ENCODE measurements at regions not wholly inside any gene's neighbourhood (a gene's known extent, or its start where the extent isn't known, plus 50 kb on each side); places are given as distances from the start of the nearest gene placed in this dataset.

DNA sequence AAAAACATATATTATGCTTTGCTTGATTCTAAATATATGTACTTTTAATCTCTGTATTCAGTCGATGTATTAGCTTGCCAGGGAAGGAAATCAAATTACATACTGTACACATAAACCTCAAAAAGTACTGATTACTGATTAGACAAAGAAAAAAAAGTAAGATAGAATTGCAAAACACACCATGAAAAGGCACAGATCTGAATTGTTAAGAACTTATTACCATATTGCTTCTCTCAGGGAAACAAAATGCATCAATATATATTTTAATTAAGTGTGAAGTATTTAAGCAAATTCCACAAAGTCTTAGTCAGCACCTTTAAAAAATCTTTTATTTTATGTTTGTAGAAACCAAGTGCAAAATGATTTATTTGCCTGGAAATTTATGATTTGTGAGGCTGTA is 309.3 kb downstream of the RNF144A start:
- no peak for DNase-seq (ENCODE audit: extremely low read depth, insufficient read length)
- no peaks in the 10 kb centered on the region for H3K36me3 ChIP-seq (ENCODE audit: control insufficient read depth, insufficient read depth, low read length)
- no peak overlapping the region for H3K4me3 ChIP-seq (replicated peaks; ENCODE audit: low read depth, low read length)
- TF ChIP-seq, protein P1, sequence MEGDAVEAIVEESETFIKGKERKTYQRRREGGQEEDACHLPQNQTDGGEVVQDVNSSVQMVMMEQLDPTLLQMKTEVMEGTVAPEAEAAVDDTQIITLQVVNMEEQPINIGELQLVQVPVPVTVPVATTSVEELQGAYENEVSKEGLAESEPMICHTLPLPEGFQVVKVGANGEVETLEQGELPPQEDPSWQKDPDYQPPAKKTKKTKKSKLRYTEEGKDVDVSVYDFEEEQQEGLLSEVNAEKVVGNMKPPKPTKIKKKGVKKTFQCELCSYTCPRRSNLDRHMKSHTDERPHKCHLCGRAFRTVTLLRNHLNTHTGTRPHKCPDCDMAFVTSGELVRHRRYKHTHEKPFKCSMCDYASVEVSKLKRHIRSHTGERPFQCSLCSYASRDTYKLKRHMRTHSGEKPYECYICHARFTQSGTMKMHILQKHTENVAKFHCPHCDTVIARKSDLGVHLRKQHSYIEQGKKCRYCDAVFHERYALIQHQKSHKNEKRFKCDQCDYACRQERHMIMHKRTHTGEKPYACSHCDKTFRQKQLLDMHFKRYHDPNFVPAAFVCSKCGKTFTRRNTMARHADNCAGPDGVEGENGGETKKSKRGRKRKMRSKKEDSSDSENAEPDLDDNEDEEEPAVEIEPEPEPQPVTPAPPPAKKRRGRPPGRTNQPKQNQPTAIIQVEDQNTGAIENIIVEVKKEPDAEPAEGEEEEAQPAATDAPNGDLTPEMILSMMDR (IDR thresholded peaks at IDR 0.05; ENCODE audit: insufficient read depth, low read length, poor library complexity, severe bottlenecking): no peak
- H3K27me3 ChIP-seq (replicated peaks; ENCODE audit: control insufficient read depth, insufficient read depth, low read length): no peaks in the 10 kb centered on the region; the same call in 1 of the 2 replicates

DNA sequence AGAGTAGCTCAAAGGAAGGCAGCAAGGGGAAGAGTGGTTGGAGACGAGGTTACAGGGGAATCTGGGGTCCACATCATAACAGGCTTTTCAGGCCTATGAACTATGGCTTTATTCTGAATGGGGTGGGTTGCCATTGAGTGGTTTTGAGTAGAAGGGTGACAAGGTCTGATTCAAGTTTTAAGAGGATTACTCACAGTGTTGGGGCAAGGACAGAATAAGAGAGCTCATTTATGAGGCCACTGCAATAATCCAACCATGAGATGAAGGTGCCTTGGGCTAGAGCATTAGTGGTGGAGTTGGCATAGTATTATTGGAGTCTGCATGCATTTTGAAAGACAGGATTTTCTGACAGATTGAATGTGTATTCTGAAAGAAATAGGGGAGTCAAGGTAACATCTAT is 315.9 kb downstream of the RNF144A start:
- H3K4me3 ChIP-seq (replicated peaks; ENCODE audit: low read depth, low read length): no peak overlapping the region
- TF ChIP-seq, protein P1 (IDR thresholded peaks at IDR 0.05; ENCODE audit: insufficient read depth, low read length, poor library complexity, severe bottlenecking): no peak
- H3K27me3 ChIP-seq (replicated peaks; ENCODE audit: control insufficient read depth, insufficient read depth, low read length): no peaks in the 10 kb centered on the region; the same call in 1 of the 2 replicates
- H3K36me3 ChIP-seq (ENCODE audit: control insufficient read depth, insufficient read depth, low read length): no peaks in the 10 kb centered on the region
- no peak for DNase-seq (ENCODE audit: extremely low read depth, insufficient read length)

DNA sequence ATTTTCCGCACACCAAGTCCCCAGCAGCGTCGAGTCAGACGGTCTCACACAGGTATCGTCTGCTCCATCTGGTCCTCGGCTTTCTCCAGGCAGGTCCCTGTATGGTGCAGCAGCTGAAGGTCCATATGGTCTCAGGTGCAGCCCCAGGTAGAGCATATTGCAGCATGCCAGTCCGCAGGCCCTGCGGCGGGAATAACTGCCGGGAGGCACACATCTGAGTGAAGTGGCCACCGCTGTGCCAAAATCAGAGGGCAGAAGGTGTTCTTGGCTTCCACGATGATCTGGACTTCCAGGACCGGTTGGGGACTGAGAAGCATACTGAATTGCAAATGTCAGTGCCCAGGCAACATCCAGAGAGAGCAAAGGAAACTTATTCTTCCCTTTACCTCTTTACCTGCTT is 320.3 kb downstream of the RNF144A start:
- no peak overlapping the region for H3K4me3 ChIP-seq (replicated peaks; ENCODE audit: low read depth, low read length)
- DNase-seq (ENCODE audit: extremely low read depth, insufficient read length): no peak
- TF ChIP-seq, protein P1 (IDR thresholded peaks at IDR 0.05; ENCODE audit: insufficient read depth, low read length, poor library complexity, severe bottlenecking): no peak
- H3K36me3 ChIP-seq (ENCODE audit: control insufficient read depth, insufficient read depth, low read length): no peaks in the 10 kb centered on the region
- no peaks in the 10 kb centered on the region for H3K27me3 ChIP-seq (replicated peaks; ENCODE audit: control insufficient read depth, insufficient read depth, low read length)

DNA sequence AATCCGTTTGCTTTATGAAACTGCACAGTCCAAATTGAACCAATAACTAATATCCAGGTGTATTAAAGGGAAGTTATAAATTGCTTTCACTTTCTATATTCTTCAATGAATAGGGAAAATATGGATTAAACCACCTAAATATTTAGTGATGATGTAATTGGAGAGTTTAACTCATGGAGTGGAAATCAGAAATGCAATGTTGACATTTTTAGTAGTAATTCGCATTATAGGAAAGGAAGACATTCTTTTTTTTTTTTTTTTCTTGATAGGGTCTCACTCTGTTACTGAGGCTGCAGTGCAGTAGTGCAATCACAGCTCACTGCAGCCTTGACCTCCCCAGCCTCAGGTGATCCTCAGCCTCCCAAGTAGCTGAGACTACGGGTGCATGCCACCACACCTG is 321.9 kb downstream of the RNF144A start:
- DNase-seq (ENCODE audit: extremely low read depth, insufficient read length): no peak
- TF ChIP-seq, protein P1 (IDR thresholded peaks at IDR 0.05; ENCODE audit: insufficient read depth, low read length, poor library complexity, severe bottlenecking): no peak

DNA sequence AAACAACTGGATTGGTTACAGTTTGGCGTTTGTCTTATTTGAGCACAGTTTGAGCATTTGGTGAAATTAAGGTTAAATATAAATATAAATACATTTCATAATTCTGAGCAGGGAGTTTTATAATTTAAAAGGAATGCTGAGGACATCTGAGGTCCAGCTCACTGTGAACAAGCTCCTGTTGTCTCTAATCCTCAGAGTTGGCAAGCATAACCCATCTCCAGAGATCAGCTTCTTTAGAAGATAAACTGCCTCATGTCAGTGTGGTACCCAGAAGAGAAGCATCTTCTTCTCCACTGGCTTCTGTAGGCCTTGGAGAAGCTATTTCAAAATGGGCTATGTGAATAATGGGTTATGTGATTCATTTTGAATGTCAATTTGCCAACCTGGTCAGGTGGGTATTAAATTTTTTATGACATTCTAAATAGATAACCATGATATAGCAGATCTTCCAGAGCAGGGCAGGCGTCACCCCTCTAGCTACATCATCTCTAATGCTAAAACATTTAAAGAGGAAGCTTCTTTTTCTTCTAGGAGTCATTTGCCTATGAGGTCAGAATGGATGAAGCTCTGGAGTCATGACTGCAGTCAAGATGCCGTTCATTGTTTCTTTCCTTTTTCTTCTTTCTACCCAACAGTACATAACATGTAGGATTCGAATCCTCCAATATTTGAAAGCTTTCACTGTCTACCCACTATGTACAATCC is 324.0 kb downstream of the RNF144A start:
- Histone ChIP-seq H3K27me3 (replicated peaks; ENCODE audit: control insufficient read depth, insufficient read depth, low read length) (no peaks in the 10 kb centered on the region), H3K36me3 (ENCODE audit: control insufficient read depth, insufficient read depth, low read length) (no peaks in the 10 kb centered on the region), H3K4me3 (replicated peaks; ENCODE audit: low read depth, low read length) (no peak overlapping the region)
- TF ChIP-seq, protein P1 (IDR thresholded peaks at IDR 0.05; ENCODE audit: insufficient read depth, low read length, poor library complexity, severe bottlenecking): no peak
- no peak for DNase-seq (ENCODE audit: extremely low read depth, insufficient read length)

More for the DNA sequence above, 321.9 kb downstream of the RNF144A start:
- Histone ChIP-seq H3K4me3 (replicated peaks; ENCODE audit: low read depth, low read length) (no peak overlapping the region), H3K27me3 (replicated peaks; ENCODE audit: control insufficient read depth, insufficient read depth, low read length) (no peaks in the 10 kb centered on the region), H3K36me3 (ENCODE audit: control insufficient read depth, insufficient read depth, low read length) (no peaks in the 10 kb centered on the region)
